Right lobe of liver (tissue), 4 donors: ENCODE measurements at regions not wholly inside any gene's neighbourhood (a gene's known extent, or its start where the extent isn't known, plus 50 kb on each side); places are given as distances from the start of the nearest gene placed in this dataset.

Source experiments
- CTCF ChIP-seq, 4 donors: fragments of 200-600 bp in 3 of 4; fragments of 450-650 bp in 1 of 4; IDR thresholded peaks; one replicate each; pipeline versions ENCODE4 v1.5.1 to v1.8.0; 2016 to 2022; ENCODE audit warnings: antibody characterized with exemption in 4 of 4, mild to moderate bottlenecking in 2 of 4
- POLR2A ChIP-seq: fragments of 450-650 bp; IDR thresholded peaks from one replicate; pipeline ENCODE4 v1.6.1; 2017; ENCODE audit warnings: antibody characterized with exemption, mild to moderate bottlenecking
- donor health status: DM: no; HTN: no; CAD: no.
- donor health status: DM: no; HTN: no; CAD: no.
- donor health status: DM: no; HTN: yes; CAD: no.

- TF ChIP-seq CTCF (IDR thresholded peaks at IDR 0.05) (no peak), POLR2A (no peak)
Measured at GRCh38 chr4:152180369-152180768, 355.5 kb downstream of the FBXW7 start.
